HCT116 (cell line): ENCODE measurements at regions not wholly inside any gene's neighbourhood (a gene's known extent, or its start where the extent isn't known, plus 50 kb on each side); places are given as distances from the start of the nearest gene placed in this dataset.

ENCODE experiments used
- ATAC-seq: fragments of 200-7000 bp; cut with Tn5 transposase; 2 replicates; pipeline ENCODE4 v1.9.1; 2020; ENCODE audit warnings: mild to moderate bottlenecking, moderate library complexity
- BruUV-seq: library from RNA; stranded (reverse); fragments of 400-500 nt; replicated peaks from 2 replicates; lab custom pipeline; 2021; lab: Mats Ljungman, UMichigan
- CTCF ChIA-PET: fragments of 300-600 bp; sonication (Branson Sonifier 250); formaldehyde crosslinking; loops from one replicate; lab custom pipeline; 2021; ENCODE audit warnings: antibody characterized with exemption; lab: Charles Lee
- POLR2A ChIA-PET: fragments of 300-600, 350-600 bp; sonication (Branson Sonifier 250); formaldehyde crosslinking; loops from one replicate; lab custom pipeline; 2021; ENCODE audit warnings: antibody characterized with exemption; lab: Charles Lee
- RAD21 ChIA-PET, 2 experiments: fragments of 300-600 bp; sonication (Branson Sonifier 250); formaldehyde crosslinking; loops; one replicate each; lab custom pipeline; 2023; ENCODE audit warnings: low total read pairs in 2 of 2; ENCODE audit not compliant: uncharacterized antibody in 2 of 2, unreplicated experiment in 2 of 2, low non-redundant PET in 1 of 2; lab: Charles Lee
- DNase-seq: peaks from one replicate; pipeline ENCODE4 v3.0.0-alpha.2; 2010; ENCODE audit warnings: low read depth, low spot score
- H2AFZ ChIP-seq: fragments of 200-600 bp; shearing (Covaris generic), sonication (generic); 2 replicates; pipeline ENCODE4 v1.6.1; 2017; ENCODE audit warnings: low read depth, mixed run types, mixed read lengths, antibody characterized with exemption, low read length; ENCODE audit not compliant: poor library complexity, severe bottlenecking
- H3K27ac ChIP-seq: 2 replicates; pipeline ENCODE4 v1.5.1; 2012; ENCODE audit warnings: low read depth, low read length
- H3K27me3 ChIP-seq: fragments of 200-600 bp; sonication (generic); 2 replicates; pipeline ENCODE4 v1.6.1; 2016; ENCODE audit warnings: mixed run types, low read length, mixed read lengths; ENCODE audit not compliant: insufficient read depth
- H3K36me3 ChIP-seq, 2 experiments: fragments of 200-500 bp in 1 of 2; fragments of 200-600 bp in 1 of 2; sonication (Bioruptor generic) in 1 of 2; sonication (generic) in 1 of 2; 2 replicates each; pipeline versions ENCODE4 v1.5.1 to v1.6.1; 2014 to 2016; ENCODE audit warnings: low read length in 2 of 2, inconsistent platforms in 1 of 2, mixed read lengths in 1 of 2, mixed run types in 1 of 2; ENCODE audit not compliant: insufficient read depth in 2 of 2, control insufficient read depth in 1 of 2
- H3K4me1 ChIP-seq, 2 experiments: fragments of 200-600 bp in 1 of 2; sonication (generic) in 1 of 2; 2 replicates each; pipeline versions ENCODE4 v1.5.1 to v1.6.1; 2012 to 2017; ENCODE audit warnings: low read length in 2 of 2, inconsistent platforms in 1 of 2, mild to moderate bottlenecking in 1 of 2, mixed read lengths in 1 of 2, mixed run types in 1 of 2, moderate library complexity in 1 of 2; ENCODE audit not compliant: insufficient read depth in 2 of 2, control insufficient read depth in 1 of 2
- H3K4me2 ChIP-seq: fragments of 200-600 bp; sonication (generic); 2 replicates; pipeline ENCODE4 v1.6.1; 2017; ENCODE audit warnings: mixed run types, low read length, mixed read lengths
- H3K4me3 ChIP-seq, 2 experiments: fragments of 200-600 bp in 1 of 2; sonication (generic) in 1 of 2; replicated peaks in 1 of 2; 2 replicates each; pipeline ENCODE4 v1.5.1; 2011 to 2016; ENCODE audit warnings: low read length in 2 of 2, control low read depth in 1 of 2, low read depth in 1 of 2, mild to moderate bottlenecking in 1 of 2, mixed read lengths in 1 of 2, mixed run types in 1 of 2
- H3K79me2 ChIP-seq: fragments of 200-600 bp; sonication (generic); 2 replicates; pipeline ENCODE4 v1.6.1; 2017; ENCODE audit warnings: mild to moderate bottlenecking, mixed run types, low read length, moderate library complexity, mixed read lengths; ENCODE audit not compliant: insufficient read depth
- H3K9ac ChIP-seq: fragments of 200-600 bp; sonication (generic); 2 replicates; pipeline ENCODE4 v1.6.1; 2016; ENCODE audit warnings: low read length, mixed read lengths
- H3K9me2 ChIP-seq: fragments of 200-600 bp; sonication (generic), shearing (Covaris generic); 2 replicates; pipeline ENCODE4 v1.6.1; 2017; ENCODE audit warnings: mixed run types, mild to moderate bottlenecking, moderate library complexity; ENCODE audit not compliant: insufficient read depth
- H3K9me3 ChIP-seq, 2 experiments: fragments of 200-500 bp in 1 of 2; fragments of 200-600 bp in 1 of 2; sonication (Bioruptor generic) in 1 of 2; sonication (generic) in 1 of 2; 2 replicates each; pipeline ENCODE4 v1.6.1; 2014 to 2017; ENCODE audit warnings: low read length in 2 of 2, mixed read lengths in 2 of 2, inconsistent platforms in 1 of 2, low read depth in 1 of 2, mild to moderate bottlenecking in 1 of 2, mixed run types in 1 of 2, moderate library complexity in 1 of 2; ENCODE audit not compliant: control insufficient read depth in 1 of 2, insufficient read depth in 1 of 2
- H4K20me1 ChIP-seq: fragments of 200-600 bp; sonication (generic), shearing (Covaris generic); 2 replicates; pipeline ENCODE4 v1.6.1; 2017; ENCODE audit warnings: mixed run types, mild to moderate bottlenecking, moderate library complexity; ENCODE audit not compliant: insufficient read depth
- CBX3 ChIP-seq: IDR thresholded peaks from 2 replicates; pipeline ENCODE4 v1.6.1; 2012; ENCODE audit warnings: low read depth
- CEBPB ChIP-seq: IDR thresholded peaks from 2 replicates; pipeline ENCODE4 v1.6.1; 2012; ENCODE audit warnings: low read depth
- EGR1 ChIP-seq: IDR thresholded peaks from 2 replicates; pipeline ENCODE4 v1.6.1; 2012; ENCODE audit warnings: low read depth
- EZH2 ChIP-seq: fragments of 200-600 bp; sonication (generic); IDR thresholded peaks from 2 replicates; pipeline ENCODE4 v1.6.1; 2017; ENCODE audit warnings: antibody characterized with exemption, mixed run types
- EZH2phosphoT487 ChIP-seq: fragments of 200-600 bp; IDR thresholded peaks from 2 replicates; pipeline ENCODE4 v1.6.1; 2018; ENCODE audit warnings: antibody characterized with exemption, borderline replicate concordance
- FOSL1 ChIP-seq: IDR thresholded peaks from 2 replicates; pipeline ENCODE4 v1.6.1; 2012; ENCODE audit warnings: low read depth
- JUND ChIP-seq: IDR thresholded peaks from 2 replicates; pipeline ENCODE4 v1.6.1; 2012
- MAX ChIP-seq: IDR thresholded peaks from 2 replicates; pipeline ENCODE4 v1.6.1; 2012
- POLR2AphosphoS5 ChIP-seq: IDR thresholded peaks from 2 replicates; pipeline ENCODE4 v1.6.1; 2011; ENCODE audit warnings: mild to moderate bottlenecking, low read depth, low read length, moderate library complexity
- RAD21 ChIP-seq: IDR thresholded peaks from 2 replicates; pipeline ENCODE4 v1.6.1; 2012; ENCODE audit warnings: low read depth, mild to moderate bottlenecking
- REST ChIP-seq: IDR thresholded peaks from 2 replicates; pipeline ENCODE4 v1.6.1; 2012; ENCODE audit warnings: low read depth
- SIN3A ChIP-seq: IDR thresholded peaks from 2 replicates; pipeline ENCODE4 v1.6.1; 2012; ENCODE audit warnings: low read depth
- SP1 ChIP-seq: IDR thresholded peaks from 2 replicates; pipeline ENCODE4 v1.6.1; 2012; ENCODE audit warnings: low read depth
- TCF7L2 ChIP-seq: IDR thresholded peaks from 2 replicates; pipeline ENCODE4 v1.7.0; 2011; ENCODE audit warnings: borderline replicate concordance, inconsistent platforms; ENCODE audit not compliant: insufficient read depth, insufficient read length; ENCODE audit errors: extremely low read depth
- YY1 ChIP-seq: IDR thresholded peaks from 2 replicates; pipeline ENCODE4 v1.6.1; 2011; ENCODE audit warnings: low read length, low read depth, moderate library complexity, mild to moderate bottlenecking; ENCODE audit not compliant: insufficient replicate concordance; ENCODE audit errors: extremely low read depth
- ZFX ChIP-seq: fragments of 450-650 bp; IDR thresholded peaks from 2 replicates; pipeline ENCODE4 v1.6.1; 2017
- ZNF274 ChIP-seq: fragments of 200-500 bp; sonication (Bioruptor generic); IDR thresholded peaks from 2 replicates; pipeline ENCODE4 v1.6.1; 2014; ENCODE audit warnings: mild to moderate bottlenecking, low read depth, low read length, inconsistent platforms
- intact Hi-C: fragments of 100-400 bp; cut with micrococcal nuclease; formaldehyde crosslinking; loops from 2 replicates; pipeline ENCODE4 v1.10.0; 2022
- TF ChIP-seq, protein P1 (sequence below), 3 experiments: fragments of 200-600 bp in 1 of 3; sonication (generic) in 1 of 3; IDR thresholded peaks in 2 of 3; conservative IDR thresholded peaks in 1 of 3; 2 replicates each; pipeline ENCODE4 v1.5.1; 2012 to 2017; ENCODE audit warnings: low read depth in 2 of 3, low read length in 2 of 3, antibody characterized with exemption in 1 of 3, borderline replicate concordance in 1 of 3, control low read depth in 1 of 3, mild to moderate bottlenecking in 1 of 3, mixed read lengths in 1 of 3, mixed run types in 1 of 3, moderate library complexity in 1 of 3; ENCODE audit not compliant: insufficient read depth in 1 of 3

DNA sequence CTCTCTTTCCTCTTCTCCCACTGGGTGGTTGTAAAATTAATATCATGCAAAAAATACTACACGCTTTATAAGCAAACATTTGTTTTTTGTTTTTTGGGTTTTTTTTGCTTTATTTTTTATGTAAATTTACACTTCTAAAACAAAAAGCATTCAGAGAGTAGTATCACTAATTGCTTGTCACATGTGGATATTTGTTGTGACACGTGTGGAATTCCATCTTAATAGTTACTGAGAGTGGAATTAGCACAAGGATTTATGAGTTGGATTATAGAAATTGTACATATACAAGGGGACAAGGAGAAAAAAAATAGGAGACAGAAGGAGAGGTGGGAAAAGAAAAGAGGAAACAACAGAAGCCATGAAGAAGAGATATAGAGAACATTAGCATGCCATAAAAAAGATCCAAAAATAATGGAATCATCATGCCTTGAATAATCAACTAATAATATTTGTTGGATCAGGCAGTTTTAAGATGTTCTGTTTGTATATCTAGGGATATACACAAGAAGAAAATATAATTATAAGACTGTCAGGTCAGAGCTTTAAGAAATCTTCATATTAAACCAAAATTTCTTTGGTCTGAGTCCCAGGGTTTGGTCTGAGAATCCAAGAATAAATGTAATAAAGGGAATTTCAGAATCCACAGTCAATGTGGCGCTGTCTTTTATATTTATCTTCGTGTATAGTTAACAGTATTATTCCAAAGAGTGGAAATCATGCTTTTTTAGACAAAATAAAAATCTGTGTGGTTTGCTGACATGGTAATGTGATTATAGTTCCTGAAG is 98.5 kb upstream of the INTU start:
- BruUV-seq: no TSS peak
- H3K9me2 ChIP-seq: no peaks in the 10 kb centered on the region
- H3K36me3 ChIP-seq: no peaks in the 10 kb centered on the region
- ATAC-seq (no peak), DNase-seq (no peak)
- no peaks in the 10 kb centered on the region for H3K4me1 ChIP-seq
- ChIA-PET CTCF (no interaction called here), POLR2A (no interaction called here), RAD21 (no interaction called here)
- H3K4me2 ChIP-seq: no peak overlapping the region
- no peaks in the 10 kb centered on the region for H3K79me2 ChIP-seq
- H3K27me3 ChIP-seq: no peaks in the 10 kb centered on the region
- intact Hi-C loops: no loop called here
- H3K27ac ChIP-seq: no peak overlapping the region
- no peak overlapping the region for H3K4me3 ChIP-seq
- no peak overlapping the region for H2AFZ ChIP-seq
- no peak overlapping the region for H3K9ac ChIP-seq
- TF ChIP-seq FOSL1: no peak
- no peak for TF ChIP-seq RAD21
- no peak for TF ChIP-seq CEBPB
- TF ChIP-seq, protein P1, sequence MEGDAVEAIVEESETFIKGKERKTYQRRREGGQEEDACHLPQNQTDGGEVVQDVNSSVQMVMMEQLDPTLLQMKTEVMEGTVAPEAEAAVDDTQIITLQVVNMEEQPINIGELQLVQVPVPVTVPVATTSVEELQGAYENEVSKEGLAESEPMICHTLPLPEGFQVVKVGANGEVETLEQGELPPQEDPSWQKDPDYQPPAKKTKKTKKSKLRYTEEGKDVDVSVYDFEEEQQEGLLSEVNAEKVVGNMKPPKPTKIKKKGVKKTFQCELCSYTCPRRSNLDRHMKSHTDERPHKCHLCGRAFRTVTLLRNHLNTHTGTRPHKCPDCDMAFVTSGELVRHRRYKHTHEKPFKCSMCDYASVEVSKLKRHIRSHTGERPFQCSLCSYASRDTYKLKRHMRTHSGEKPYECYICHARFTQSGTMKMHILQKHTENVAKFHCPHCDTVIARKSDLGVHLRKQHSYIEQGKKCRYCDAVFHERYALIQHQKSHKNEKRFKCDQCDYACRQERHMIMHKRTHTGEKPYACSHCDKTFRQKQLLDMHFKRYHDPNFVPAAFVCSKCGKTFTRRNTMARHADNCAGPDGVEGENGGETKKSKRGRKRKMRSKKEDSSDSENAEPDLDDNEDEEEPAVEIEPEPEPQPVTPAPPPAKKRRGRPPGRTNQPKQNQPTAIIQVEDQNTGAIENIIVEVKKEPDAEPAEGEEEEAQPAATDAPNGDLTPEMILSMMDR (IDR thresholded peaks at IDR 0.05 in 2 of 3, conservative IDR thresholded peaks at IDR 0.05 in 1 of 3; ENCODE audit: borderline replicate concordance in 1 of 3, insufficient read depth in 1 of 3, low read depth in 2 of 3, low read length in 2 of 3): no peak
- TF ChIP-seq REST: no peak
- TF ChIP-seq SIN3A: no peak
- no peak for TF ChIP-seq MAX
- no peak for TF ChIP-seq CBX3
- TF ChIP-seq EGR1: no peak
- TF ChIP-seq ZFX: no peak
- no peak for TF ChIP-seq EZH2phosphoT487
- no peak for TF ChIP-seq EZH2
- no peak for TF ChIP-seq JUND
- TF ChIP-seq ZNF274: no peak
- TF ChIP-seq YY1: no peak
- no peak for TF ChIP-seq POLR2AphosphoS5
- TF ChIP-seq SP1: no peak
- TF ChIP-seq TCF7L2: no peak
- no peaks in the 10 kb centered on the region for H4K20me1 ChIP-seq
- no peaks in the 10 kb centered on the region for H3K9me3 ChIP-seq
